ENCODE measurements at regions not wholly inside any gene's neighbourhood (a gene's known extent, or its start where the extent isn't known, plus 50 kb on each side); places are given as distances from the start of the nearest gene placed in this dataset.

DNA sequence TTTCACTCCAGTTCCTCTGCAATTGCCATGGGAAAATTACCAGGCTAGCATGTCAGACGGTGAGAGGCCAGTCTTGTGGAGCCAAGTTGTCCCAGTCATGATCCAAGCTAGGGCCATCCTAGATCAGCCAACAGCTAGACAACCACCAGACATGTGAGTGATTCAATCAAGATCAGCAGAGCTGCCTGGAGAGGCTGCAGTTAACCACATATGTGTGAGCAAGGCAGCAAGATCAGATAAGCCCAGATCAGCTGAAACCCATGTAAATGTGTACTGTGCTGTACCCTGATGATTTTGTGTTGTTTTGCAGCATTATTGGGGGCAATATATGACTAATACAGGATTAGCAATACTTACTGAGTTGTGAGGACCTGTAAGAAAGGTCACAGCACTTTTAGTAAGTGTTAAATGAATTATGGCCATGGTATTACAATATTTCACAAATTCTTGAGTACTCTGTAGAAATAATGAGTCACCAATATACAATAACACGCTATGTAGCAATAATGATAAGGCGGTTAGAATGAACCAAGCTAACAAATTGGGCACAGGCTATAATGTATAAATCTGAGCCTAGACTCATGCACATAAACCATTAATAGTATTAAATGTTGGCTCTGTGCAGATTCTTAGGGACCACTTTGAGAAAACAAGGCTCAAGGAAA is 91.4 kb downstream of the SUDS3 start:
- DNase-seq (ENCODE audit: low read depth) = peak; percentile 39

DNA sequence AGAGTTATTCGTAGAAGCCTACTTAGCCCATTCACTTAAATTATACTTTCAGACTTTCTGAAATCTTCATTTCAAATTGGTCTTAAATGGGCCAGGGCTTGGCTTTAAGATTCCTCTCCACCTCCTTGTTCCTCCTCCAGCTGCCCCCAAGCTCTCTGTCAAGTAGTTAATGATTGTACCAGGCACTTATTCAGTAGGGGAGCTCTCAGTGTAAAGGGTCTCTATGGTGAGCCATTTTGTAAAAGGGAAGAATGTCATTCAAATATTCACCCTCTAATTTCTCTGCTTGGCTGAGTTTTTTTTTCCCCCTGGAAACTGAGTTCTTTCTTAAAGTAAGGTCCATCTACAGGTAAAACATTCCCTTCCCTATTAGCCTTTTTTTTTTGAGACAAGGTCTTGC is 96.6 kb downstream of the SUDS3 start:
- DNase-seq (ENCODE audit: low read depth) = no peak

DNA sequence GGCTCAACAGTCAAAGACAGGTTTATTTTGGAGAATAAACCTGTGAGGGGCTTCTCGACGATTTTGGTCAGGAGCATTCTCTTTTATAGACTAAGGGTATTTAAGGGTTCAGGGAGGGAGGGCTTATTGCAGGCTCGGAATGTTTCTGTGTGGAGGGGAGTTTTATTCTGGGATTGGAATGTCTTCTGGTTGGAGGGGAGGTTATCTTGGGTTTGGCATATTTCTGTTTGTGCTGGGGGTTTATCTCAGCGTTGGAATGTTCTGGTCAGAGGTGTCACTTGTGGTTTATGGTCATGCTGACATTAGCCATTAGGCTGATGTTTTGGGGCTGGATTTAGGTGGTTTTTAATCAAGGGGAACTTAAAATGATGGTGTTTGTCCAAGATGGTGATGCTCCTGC is 103.9 kb downstream of the SUDS3 start:
- peak; percentile 11 for DNase-seq (ENCODE audit: low read depth)

DNA sequence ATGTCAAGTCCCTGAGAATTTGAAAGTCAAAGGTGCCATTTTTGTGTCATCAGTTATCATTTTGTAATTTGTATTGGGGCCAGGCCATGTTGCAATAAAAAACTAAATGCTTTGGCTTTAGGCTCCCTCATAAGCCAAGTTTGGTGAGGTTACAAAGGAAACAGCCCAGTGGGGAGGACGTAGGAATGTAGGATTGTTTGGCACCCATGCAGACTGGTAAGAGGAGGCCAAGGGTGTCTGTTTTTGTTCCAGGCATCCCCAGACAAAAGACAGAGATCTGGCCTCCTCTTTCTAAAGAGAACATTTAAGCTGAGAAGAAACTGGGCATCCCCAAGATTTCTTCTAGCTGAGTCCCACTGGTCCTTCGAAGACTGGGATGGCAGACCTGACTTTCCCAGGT is 111.7 kb downstream of the SUDS3 start:
- no peak for DNase-seq (ENCODE audit: low read depth)

DNA sequence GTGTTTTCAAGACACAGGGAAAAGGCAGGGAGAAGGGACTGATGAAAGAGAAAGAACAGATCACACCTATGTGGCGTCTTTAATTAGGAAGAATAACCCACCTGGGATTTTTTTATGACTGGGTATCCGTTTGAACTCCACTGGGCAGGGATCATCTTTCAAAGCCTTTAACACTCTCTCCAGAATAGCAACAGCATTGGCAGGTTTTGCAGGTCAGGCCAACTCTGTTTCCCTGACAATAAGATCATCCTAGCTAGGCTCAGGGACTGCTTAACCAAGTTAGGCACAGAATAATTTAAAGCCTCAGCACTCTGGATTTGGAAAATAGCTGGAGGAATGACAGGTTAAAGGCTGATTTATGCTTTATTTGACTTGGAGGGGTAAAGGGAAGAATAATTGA is 117.6 kb downstream of the SUDS3 start:
- DNase-seq (ENCODE audit: low read depth) = no peak

DNA sequence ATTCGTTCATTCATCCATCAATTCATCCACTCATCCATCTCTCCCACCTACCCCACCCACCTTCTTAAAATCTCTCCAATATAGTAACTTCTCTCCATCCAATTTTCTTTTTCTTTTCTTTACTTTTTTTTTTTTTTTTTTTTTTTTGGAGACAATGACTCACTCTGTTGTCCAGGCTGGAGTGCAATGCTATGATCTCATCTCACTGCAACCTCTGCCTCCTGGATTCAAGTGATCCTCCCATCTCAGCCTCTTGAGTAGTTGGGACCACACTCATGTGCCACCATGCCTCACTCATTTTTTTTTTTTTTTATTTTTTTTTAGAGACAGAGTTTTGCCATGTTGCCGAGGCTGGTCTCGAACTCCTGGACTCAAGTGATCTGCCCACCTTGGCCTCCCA is 118.4 kb downstream of the SUDS3 start:
- DNase-seq (ENCODE audit: low read depth) = peak; percentile 38

DNA sequence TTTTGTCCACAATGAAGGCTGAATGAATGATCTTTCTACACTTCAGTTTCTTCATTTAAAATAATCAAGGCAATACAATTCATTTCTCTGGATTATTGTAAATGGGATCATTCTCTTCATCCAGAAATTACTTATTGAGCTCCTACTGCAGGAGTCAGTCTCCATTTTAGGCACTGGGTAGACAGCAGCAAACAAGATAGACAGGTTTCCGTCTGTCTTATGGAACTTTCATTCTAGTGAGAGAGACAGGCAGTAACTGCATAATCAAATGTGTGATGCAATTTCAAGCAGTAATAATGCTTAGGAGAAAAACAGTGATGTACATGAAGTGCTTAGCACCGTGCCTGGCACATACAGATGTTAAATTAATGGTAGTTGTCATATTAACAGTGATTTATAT is 118.9 kb downstream of the SUDS3 start:
- no peak for DNase-seq (ENCODE audit: low read depth)

DNA sequence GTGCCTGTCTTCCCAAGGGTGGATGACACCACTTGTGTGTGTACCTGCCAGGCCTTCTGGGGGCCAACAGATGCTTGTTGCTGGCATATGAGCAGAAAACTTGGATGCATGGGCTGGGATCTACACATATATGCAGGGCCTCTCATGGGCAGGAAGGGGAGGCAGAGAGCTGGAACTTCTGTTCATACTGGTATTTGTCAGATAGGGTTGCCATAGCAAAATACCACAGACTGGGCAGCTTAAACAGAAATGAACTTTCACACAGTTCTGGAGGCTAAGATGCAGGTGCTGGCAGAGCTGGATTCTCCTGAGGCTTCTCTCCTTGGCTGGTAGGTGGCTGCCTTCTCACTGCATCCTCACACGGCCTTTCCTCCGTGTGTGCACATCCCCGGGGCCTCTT is 121.8 kb downstream of the SUDS3 start:
- peak; percentile 76 for DNase-seq (ENCODE audit: low read depth)

DNA sequence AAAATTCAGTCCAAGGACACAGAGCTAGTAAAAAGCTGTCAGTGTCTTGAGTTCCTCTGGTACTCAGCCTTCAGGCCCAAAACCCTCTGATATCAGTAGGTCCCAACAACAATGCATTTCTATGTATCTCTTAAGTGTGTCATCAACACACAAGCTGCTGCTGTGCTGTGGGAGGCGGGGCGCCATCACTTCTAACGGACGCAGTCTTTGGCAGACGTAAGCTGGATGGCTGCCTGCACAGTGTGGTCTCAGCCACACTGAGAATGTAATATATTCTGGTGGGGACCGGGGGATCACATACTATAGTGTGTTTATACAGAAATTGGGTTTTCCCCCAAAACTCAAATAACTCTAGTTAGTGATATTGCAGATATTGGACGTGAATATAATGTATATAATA is 123.9 kb downstream of the SUDS3 start:
- no peak for DNase-seq (ENCODE audit: low read depth)

DNA sequence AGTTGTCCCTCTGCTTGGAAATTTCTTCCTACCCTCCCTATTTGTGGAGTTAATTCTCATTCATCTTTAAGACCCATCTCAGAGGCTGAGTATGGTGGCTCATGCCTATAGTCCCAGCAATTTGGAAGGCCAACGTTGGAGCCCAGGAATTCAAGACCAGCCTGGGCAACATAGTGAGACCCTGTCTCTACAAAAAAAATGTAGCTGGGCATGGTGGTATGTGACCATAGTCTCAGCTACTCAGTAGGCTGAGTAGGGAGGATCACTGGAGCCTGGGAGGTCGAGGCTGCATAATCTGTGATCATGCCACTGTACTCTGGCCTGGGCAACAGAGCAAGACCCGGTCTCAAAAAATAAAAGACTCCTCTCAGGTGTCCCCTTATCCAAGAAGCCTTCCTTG is 125.1 kb downstream of the SUDS3 start:
- DNase-seq (ENCODE audit: low read depth) = no peak

DNA sequence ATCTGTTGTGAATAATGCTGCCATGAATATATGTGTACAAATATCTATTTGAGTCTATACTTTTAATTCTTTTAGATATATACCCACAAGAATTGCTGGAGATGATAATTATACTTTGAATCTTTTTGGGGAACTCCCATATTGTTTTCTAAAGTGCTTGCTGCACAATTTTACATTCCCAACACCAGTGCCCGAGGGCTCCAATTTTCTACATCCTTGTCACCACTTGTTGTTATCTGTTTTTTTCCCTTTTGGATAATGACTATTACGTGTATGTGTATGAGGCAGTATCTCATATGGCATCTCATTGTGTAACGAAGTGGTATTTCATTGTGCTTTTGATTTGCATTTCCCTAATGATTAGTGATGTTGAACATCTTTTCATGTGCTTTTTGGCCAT is 127.1 kb downstream of the SUDS3 start:
- no peak for DNase-seq (ENCODE audit: low read depth)

DNA sequence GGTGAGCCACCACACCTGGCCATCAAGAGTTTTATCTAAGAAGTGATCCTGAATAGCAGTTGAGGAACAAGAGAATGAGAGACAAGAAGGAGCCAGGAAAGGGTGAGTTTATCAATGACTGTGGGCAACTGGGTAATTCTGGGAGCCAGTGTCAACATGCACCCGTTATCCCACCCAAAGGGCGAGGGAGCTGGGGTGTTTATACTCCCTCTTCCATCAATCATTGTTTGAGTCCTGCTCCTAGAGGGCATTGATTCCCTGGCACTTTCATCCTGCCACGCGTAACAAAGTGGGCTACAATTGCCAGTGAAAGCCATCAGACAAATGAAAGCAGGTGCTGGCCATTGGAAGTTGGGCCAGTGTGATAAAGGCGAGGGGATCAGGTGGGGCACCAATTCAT is 136.3 kb downstream of the SUDS3 start:
- DNase-seq (ENCODE audit: low read depth) = no peak

DNA sequence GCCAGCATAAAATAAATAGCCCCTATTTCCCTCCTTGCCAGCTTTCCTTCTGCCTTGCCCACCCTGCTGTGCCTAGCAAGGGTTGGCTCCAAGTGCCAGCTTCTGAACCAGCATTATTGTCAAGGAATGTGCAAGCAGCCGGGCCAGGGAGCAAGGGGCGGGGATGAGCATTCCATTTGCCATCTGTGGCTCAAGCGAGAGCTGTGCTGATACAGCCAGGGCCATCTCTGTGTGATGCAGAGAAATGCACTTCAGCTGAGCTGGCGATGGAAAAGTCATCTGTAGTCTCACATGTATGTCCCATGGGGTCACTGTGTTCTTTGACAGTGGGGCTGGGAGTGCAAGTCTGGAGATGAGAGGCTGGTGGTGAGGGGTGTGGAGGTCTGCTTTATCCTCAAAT is 137.3 kb downstream of the SUDS3 start:
- no peak for DNase-seq (ENCODE audit: low read depth)

DNA sequence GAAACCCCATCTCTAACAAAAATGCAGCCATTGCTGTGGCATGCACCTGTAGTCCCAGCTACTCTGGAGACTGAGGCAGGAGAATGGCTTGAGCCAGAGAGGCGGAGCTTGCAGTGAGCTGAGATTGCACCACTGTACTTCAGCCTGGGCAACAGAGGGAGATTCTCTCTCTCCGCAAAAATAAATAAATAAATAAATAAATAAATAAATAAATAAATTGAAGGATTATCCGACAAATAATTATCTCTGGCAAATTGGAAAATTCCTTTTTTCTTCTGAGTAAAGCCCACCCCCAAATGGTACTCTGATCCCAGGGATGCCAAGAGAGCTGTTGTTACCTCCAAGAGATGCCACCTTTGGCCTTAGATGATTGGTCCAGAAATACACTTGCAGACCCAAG is 137.9 kb downstream of the SUDS3 start:
- DNase-seq (ENCODE audit: low read depth) = no peak

DNA sequence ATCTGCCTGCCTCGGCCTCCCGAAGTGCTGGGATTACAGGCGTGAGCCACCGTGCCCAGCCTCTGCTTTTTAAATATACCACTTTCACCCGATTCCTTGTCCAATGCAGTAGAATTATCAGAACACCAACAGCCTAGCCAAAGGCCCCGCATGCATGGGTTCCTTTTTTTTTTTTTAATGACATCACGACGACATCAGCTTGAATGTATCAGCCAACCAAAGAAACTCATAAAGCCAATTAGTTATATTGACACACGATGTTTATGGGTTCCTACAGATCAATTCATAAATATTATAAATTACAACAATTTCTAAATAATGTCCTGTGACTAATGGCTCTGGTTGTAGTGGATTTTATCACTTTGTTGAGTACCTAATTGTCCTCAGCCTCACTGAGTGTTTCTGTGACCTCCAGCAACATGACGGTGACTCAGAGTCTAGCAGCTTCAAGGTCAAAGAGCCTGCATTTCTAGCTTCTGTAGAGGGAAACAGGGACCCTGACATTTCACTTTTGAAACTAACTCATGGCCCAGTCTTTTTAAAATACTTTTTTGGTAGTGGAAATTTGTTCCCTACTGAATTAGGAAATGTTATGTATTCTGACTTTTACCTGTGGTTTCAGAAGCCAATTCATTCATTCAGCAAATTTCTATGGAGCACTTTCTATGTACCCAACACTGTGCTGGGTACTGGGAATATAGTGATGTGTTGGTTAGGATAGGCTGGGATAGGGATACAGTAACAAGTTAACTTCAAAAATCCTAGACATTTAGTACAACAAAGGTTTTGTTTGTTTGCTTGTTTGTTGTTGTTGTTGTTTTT is 144.1 kb downstream of the SUDS3 start:
- DNase-seq (ENCODE audit: low read depth) = peak; percentile 10

DNA sequence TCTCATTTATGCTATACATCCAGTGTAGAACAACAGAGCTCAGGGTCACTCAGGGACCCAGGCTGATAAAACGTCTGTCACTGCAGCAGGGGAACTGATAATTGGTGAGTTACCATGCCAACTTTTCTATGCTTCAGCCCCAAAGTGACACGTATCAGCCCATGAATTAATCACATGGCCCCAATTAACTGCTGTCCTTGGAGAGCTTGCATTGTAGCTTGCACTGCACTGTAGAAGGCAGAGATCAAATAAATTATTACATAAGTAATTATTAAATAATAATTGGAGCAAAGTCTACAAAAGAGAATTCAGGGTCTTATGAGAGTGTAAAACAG is 144.6 kb downstream of the SUDS3 start:
- no peak for DNase-seq (ENCODE audit: low read depth)

DNA sequence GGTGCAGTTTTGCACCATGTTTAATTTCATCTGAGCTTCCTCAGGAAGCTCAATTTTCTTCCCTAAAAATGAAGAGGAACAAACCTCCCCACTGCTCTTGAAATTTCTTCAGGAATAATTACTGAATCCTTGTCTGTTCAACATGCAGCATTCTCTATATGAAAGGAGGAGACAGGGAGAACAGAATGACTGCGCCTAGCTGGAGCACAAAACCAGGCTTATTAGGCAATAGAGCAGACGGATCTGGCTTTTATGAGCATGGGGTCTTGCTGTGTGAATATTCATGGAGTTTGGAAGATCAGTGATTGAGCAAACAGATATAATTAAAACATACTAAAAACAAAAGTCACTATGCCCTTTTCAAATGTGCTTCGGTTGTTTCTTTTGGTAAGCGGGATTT is 148.1 kb downstream of the SUDS3 start:
- DNase-seq (ENCODE audit: low read depth) = no peak

DNA sequence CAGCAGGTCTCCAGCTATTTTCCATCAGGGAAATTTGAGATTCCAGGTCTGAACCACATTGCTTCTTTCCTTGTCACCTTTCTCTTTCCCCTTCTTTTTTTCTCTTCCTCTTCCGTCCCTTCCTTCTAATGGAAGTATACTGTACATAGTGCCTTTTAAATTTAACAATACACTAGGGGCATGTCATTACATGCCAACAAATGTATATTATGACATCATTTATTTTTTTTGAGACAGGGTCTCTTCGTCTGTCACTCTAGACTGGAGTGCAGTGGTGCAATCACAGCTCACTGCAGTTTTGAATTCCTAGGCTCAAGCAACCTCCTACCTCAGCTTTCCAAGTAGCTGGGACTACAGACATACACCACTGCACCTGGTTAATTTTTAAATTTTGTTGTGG is 148.9 kb downstream of the SUDS3 start:
- DNase-seq (ENCODE audit: low read depth) = no peak

DNA sequence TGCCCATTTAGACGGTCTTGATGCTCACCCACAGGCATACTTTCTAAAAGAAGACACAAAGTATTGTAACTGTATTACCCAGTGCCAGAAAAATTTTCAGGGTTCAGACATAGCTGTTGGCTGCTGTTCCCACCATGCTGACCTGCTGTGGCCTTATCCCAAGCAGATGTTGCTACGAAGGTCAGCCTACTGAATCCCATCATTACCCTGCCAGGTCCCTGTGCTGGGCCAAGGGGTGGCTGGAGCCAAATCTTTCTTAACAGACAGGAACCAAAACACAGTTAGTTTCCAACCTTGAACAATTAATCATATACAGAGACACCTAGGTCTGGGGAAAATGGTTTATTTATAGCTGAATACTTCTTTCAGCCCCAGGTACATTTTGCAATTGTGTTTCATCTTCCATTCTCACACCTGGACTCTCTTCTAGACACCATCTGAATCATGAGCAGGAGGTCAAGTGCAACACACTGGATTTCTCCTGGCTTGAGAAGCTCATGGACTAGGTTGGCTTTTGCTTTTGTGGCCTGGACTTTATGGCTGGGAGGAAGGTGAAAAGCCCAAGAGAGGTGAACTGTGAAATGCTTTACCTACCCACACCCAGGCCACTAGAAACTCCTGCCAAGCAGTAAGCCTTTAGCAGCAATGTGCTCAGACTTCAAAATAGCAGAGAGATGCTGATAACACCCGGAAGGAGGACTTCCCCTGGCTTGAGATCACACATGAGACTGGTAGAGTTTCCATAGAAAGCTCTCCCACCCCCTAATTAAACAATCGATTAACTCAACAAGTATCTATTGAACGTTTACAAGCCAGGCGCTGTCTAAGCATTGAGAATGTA is 150.1 kb downstream of the SUDS3 start:
- no peak for DNase-seq (ENCODE audit: low read depth)

DNA sequence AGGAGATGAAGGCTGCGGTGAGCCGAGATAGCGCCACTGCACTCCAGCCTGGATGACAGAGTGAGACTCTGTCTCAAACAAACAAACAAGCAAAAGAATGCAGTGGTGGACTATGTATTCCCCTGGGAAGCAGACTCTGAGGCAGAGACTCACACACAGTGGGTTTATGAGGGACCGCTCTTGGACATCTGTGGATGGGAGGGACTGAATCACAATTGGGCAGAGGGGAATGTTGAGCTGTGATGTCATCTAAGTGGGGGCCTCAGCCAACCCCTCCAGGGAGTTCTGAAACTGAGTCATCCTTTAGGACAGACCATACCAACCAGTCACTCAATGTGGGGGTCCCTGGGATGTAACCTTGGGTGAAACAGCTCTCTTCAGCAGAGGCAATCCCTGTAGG is 151.0 kb downstream of the SUDS3 start:
- no peak for DNase-seq (ENCODE audit: low read depth)

DNA sequence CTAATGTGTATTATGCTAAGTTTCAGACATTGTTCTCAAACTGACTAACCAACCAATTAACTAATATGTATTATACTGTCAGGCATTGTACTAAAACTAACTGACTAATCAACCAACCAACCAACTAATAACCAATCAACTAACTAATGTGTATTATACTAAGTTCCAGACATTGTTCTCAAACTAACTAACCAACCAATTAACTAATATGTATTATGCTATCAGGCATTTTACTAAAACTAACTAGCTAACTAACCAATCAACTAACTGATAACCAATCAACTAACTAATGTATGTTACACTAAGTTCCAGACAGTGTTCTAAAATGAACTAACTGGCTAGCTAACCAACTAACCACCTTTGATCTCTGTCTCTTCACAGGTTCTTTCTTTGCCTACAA is 152.3 kb downstream of the SUDS3 start:
- no peak for DNase-seq (ENCODE audit: low read depth)

DNA sequence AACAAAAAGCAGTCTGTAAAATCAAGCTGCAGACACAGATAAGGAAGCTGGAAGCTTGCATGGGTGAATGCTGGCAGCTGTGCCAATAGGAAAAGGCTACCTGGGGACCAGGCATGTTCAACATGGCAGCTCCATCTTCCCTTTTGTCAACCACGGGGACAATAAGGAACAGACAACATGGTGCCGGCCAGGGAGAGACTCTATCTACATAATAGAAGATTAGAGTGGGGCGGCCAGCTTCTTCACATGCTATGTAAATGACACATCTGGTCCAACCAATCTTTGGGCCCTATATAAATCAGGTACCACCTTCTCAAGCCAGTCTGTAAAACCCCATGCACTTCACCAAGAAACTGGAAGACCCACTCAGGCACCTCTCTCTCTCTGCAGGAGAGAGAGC is 157.6 kb downstream of the SUDS3 start:
- no peak for DNase-seq (ENCODE audit: low read depth)

Measured in M059J (cell line).